Spleen (tissue), 11 donors: ENCODE measurements at regions not wholly inside any gene's neighbourhood (a gene's known extent, or its start where the extent isn't known, plus 50 kb on each side); places are given as distances from the start of the nearest gene placed in this dataset.

Experiments used
- DNase-seq: peaks from one replicate; pipeline ENCODE4 v3.0.0-alpha.2; 2020
- H3K27ac ChIP-seq, 8 donors: fragments of 200-600 bp; sonication (generic) in 7 of 8; 1 replicate in 4 of 8; 2 replicates in 4 of 8; pipeline versions ENCODE4 v1.5.0 to v1.8.0; 2016 to 2021; ENCODE audit warnings: inconsistent platforms in 4 of 8, mild to moderate bottlenecking in 4 of 8, moderate library complexity in 1 of 8
- H3K27me3 ChIP-seq, 7 donors: fragments of 200-600 bp; sonication (generic) in 6 of 7; replicated peaks in 1 of 7; 1 replicate in 4 of 7; 2 replicates in 3 of 7; pipeline versions ENCODE4 v1.5.0 to v1.8.0; 2016 to 2021; ENCODE audit warnings: inconsistent platforms in 3 of 7, mild to moderate bottlenecking in 1 of 7
- H3K36me3 ChIP-seq, 6 donors: fragments of 200-600 bp; sonication (generic) in 5 of 6; 1 replicate in 4 of 6; 2 replicates in 2 of 6; pipeline versions ENCODE4 v1.5.0 to v1.8.0; 2016 to 2021; ENCODE audit warnings: inconsistent platforms in 2 of 6
- H3K4me1 ChIP-seq, 6 donors: fragments of 200-600 bp; sonication (generic) in 5 of 6; 1 replicate in 3 of 6; 2 replicates in 3 of 6; pipeline versions ENCODE4 v1.5.0 to v1.8.0; 2016 to 2021; ENCODE audit warnings: inconsistent platforms in 3 of 6
- H3K4me3 ChIP-seq, 8 donors: fragments of 200-600 bp; sonication (generic) in 7 of 8; 1 replicate in 4 of 8; 2 replicates in 4 of 8; pipeline versions ENCODE4 v1.5.0 to v1.8.0; 2016 to 2021; ENCODE audit warnings: inconsistent platforms in 4 of 8, mild to moderate bottlenecking in 4 of 8, moderate library complexity in 2 of 8
- H3K9me3 ChIP-seq, 8 donors: fragments of 200-600 bp; sonication (generic) in 7 of 8; 1 replicate in 4 of 8; 2 replicates in 4 of 8; pipeline versions ENCODE4 v1.5.0 to v1.8.0; 2016 to 2021; ENCODE audit warnings: inconsistent platforms in 4 of 8
- CTCF ChIP-seq, 11 experiments: fragments of 200-600 bp in 7 of 11; fragments of 450-650 bp in 4 of 11; sonication (generic) in 4 of 11; IDR thresholded peaks in 8 of 11; conservative IDR thresholded peaks in 3 of 11; 1 replicate in 7 of 11; 2 replicates in 4 of 11; pipeline versions ENCODE4 v1.4.0 to v1.8.0; 2016 to 2021; ENCODE audit warnings: antibody characterized with exemption in 11 of 11, inconsistent platforms in 4 of 11, mild to moderate bottlenecking in 1 of 11
- POLR2A ChIP-seq, 3 donors: fragments of 450-650 bp; IDR thresholded peaks; one replicate each; pipeline ENCODE4 v1.5.1; 2017; ENCODE audit warnings: antibody characterized with exemption in 3 of 3, mild to moderate bottlenecking in 1 of 3
- POLR2AphosphoS5 ChIP-seq, 3 donors: sonication (generic); formaldehyde crosslinking; IDR thresholded peaks; one replicate each; pipeline ENCODE4 v1.5.1; 2017; ENCODE audit warnings: antibody characterized with exemption in 3 of 3
- WGBS, 5 donors: extraction: QIAGEN DNeasy Blood & Tissue Kit in 3 of 5; methylation state at CpG; one replicate each; pipeline versions ENCODE4 v1.1.5 to v1.1.7; 2013 to 2018; 5-methylcytosine and 5-hydroxymethylcytosine counted together
- intact Hi-C: fragments of 100-400 bp; cut with DNase I; formaldehyde crosslinking; loops from one replicate; pipeline ENCODE4 v1.15.0; 2023; ENCODE audit warnings: low total_unique reads
- donor health status: healthy with polysubstance abuse.
- donor health status: DM: no; HTN: no; CAD: no; lungs with moderate emphysema.
- donor health status: DM: no; HTN: no; CAD: no.
- donor health status: Bipolar disorder and iron deficiency.
- donor health status: healthy.
- donor health status: DM: no; HTN: no; CAD: no.
- donor health status: DM: yes; HTN: yes; CAD: no.

GRCh38 chr5:133730346-133730745 lies 118.0 kb upstream of the FSTL4 start:
- intact Hi-C loops, result no loop called here
- TF ChIP-seq POLR2A (IDR thresholded peaks at IDR 0.05) (no peak), POLR2AphosphoS5 (IDR thresholded peaks at IDR 0.05) (no peak), CTCF (IDR thresholded peaks at IDR 0.05 in 8 of 11, conservative IDR thresholded peaks at IDR 0.05 in 3 of 11) (no peak)
- peaks cover 0 to 10% (median 0%) of the 10 kb centered on the region in 8 donors for H3K9me3 ChIP-seq
- no peak overlapping the region for H3K27ac ChIP-seq
- no peak for DNase-seq
- H3K4me1 ChIP-seq, result no peaks in the 10 kb centered on the region
- no peaks in the 10 kb centered on the region for H3K36me3 ChIP-seq
- peaks cover 0 to 6% (median 0%) of the 10 kb centered on the region in 7 donors for H3K27me3 ChIP-seq
- WGBS, 5 donors, result 79 to 94% (median 88%) methylated on average over 6 of the region's 6 CpGs
- no peak overlapping the region for H3K4me3 ChIP-seq

GRCh38 chr5:133729800-133730199 lies 117.5 kb upstream of the FSTL4 start:
- 81 to 84% (median 84%) methylated on average over 3 of the region's 3 CpGs for WGBS, 5 donors
- Histone ChIP-seq H3K4me1 (no peaks in the 10 kb centered on the region), H3K27me3 (peaks cover 0 to 6% (median 0%) of the 10 kb centered on the region in 7 donors), H3K9me3 (peaks cover 0 to 10% (median 0%) of the 10 kb centered on the region in 8 donors), H3K27ac (no peak overlapping the region), H3K36me3 (no peaks in the 10 kb centered on the region), H3K4me3 (no peak overlapping the region)
- no peak for TF ChIP-seq POLR2AphosphoS5 (IDR thresholded peaks at IDR 0.05)
- TF ChIP-seq CTCF (IDR thresholded peaks at IDR 0.05 in 8 of 11, conservative IDR thresholded peaks at IDR 0.05 in 3 of 11), result no peak
- DNase-seq, result no peak
- intact Hi-C loops, result no loop called here

GRCh38 chr5:133728475-133728874 lies 116.1 kb upstream of the FSTL4 start:
- peaks cover 0 to 13% (median 0%) of the 10 kb centered on the region in 7 donors for H3K27me3 ChIP-seq
- 82 to 98% (median 85%) methylated on average over 1 of the region's 1 CpG for WGBS, 5 donors
- no peak for DNase-seq
- TF ChIP-seq POLR2AphosphoS5 (IDR thresholded peaks at IDR 0.05) (no peak), CTCF (IDR thresholded peaks at IDR 0.05 in 8 of 11, conservative IDR thresholded peaks at IDR 0.05 in 3 of 11) (no peak), POLR2A (IDR thresholded peaks at IDR 0.05) (no peak)
- no peak overlapping the region for H3K4me3 ChIP-seq
- H3K27ac ChIP-seq, result no peak overlapping the region
- no peaks in the 10 kb centered on the region for H3K4me1 ChIP-seq
- no peaks in the 10 kb centered on the region for H3K36me3 ChIP-seq
- peaks cover 0 to 10% (median 0%) of the 10 kb centered on the region in 8 donors for H3K9me3 ChIP-seq
- intact Hi-C loops, result no loop called here

GRCh38 chr5:133727636-133728035 lies 115.3 kb upstream of the FSTL4 start:
- Histone ChIP-seq H3K4me1 (no peaks in the 10 kb centered on the region), H3K27ac (no peak overlapping the region), H3K9me3 (peaks cover 0 to 16% (median 4%) of the 10 kb centered on the region in 8 donors), H3K36me3 (no peaks in the 10 kb centered on the region), H3K27me3 (peaks cover 0 to 16% (median 0%) of the 10 kb centered on the region in 7 donors), H3K4me3 (no peak overlapping the region)
- intact Hi-C loops, result no loop called here
- TF ChIP-seq POLR2A (IDR thresholded peaks at IDR 0.05), result no peak
- TF ChIP-seq CTCF (IDR thresholded peaks at IDR 0.05 in 8 of 11, conservative IDR thresholded peaks at IDR 0.05 in 3 of 11), result no peak
- TF ChIP-seq POLR2AphosphoS5 (IDR thresholded peaks at IDR 0.05), result no peak
- WGBS, 5 donors, result 70 to 77% (median 74%) methylated on average over 2 of the region's 2 CpGs
- DNase-seq, result no peak
